ENCODE measurements at regions not wholly inside any gene's neighbourhood (a gene's known extent, or its start where the extent isn't known, plus 50 kb on each side); places are given as distances from the start of the nearest gene placed in this dataset.

DNA sequence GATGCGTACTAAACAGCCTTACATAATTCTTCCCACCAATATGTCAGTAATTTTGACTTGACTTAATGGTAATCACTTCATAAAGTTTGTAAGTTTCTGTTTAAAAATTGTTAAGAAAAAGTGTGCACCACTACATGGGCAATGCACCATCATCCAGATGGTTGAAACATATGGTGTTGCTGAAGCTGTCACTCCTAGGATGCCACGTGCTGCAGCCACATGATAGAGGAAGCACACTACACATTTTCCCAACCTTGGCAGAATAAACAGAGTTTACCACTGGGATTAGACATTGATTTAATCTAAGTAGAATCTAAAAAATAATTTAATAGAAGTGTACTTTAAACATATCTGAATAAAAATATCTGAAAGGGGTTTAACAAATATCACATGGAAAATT lies 1209.9 kb downstream of the NSUN3 start:
- no peak for DNase-seq (ENCODE audit: extremely low read depth, insufficient read length)
- no peak overlapping the region for H3K4me3 ChIP-seq (replicated peaks; ENCODE audit: low read depth, low read length)
- no peaks in the 10 kb centered on the region for H3K27me3 ChIP-seq (replicated peaks; ENCODE audit: control insufficient read depth, insufficient read depth, low read length)
- no peaks in the 10 kb centered on the region for H3K36me3 ChIP-seq (ENCODE audit: control insufficient read depth, insufficient read depth, low read length)
- TF ChIP-seq, protein P1, sequence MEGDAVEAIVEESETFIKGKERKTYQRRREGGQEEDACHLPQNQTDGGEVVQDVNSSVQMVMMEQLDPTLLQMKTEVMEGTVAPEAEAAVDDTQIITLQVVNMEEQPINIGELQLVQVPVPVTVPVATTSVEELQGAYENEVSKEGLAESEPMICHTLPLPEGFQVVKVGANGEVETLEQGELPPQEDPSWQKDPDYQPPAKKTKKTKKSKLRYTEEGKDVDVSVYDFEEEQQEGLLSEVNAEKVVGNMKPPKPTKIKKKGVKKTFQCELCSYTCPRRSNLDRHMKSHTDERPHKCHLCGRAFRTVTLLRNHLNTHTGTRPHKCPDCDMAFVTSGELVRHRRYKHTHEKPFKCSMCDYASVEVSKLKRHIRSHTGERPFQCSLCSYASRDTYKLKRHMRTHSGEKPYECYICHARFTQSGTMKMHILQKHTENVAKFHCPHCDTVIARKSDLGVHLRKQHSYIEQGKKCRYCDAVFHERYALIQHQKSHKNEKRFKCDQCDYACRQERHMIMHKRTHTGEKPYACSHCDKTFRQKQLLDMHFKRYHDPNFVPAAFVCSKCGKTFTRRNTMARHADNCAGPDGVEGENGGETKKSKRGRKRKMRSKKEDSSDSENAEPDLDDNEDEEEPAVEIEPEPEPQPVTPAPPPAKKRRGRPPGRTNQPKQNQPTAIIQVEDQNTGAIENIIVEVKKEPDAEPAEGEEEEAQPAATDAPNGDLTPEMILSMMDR (IDR thresholded peaks at IDR 0.05; ENCODE audit: insufficient read depth, low read length, poor library complexity, severe bottlenecking) = no peak

DNA sequence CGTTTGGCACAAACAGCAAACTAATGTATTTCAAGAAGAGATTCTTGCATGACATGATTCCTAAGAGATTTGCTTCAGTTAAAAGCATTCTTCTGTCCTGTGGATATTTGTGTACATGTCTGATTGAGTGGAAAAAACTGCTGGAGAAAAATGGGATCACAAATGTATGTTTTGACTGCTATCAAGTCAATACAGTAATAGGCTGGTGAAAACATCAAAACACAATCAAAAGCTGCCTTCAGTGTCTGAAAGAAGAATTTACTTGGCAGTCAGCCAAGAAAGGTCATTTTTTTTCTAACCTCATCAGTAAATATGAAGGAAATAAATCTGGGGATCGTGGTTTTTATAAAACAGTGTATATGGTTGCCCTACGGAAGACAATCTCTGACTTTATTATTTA lies 1214.8 kb downstream of the NSUN3 start:
- TF ChIP-seq, protein P1 (IDR thresholded peaks at IDR 0.05; ENCODE audit: insufficient read depth, low read length, poor library complexity, severe bottlenecking) = no peak
- Histone ChIP-seq H3K27me3 (replicated peaks; ENCODE audit: control insufficient read depth, insufficient read depth, low read length) (no peaks in the 10 kb centered on the region), H3K4me3 (replicated peaks; ENCODE audit: low read depth, low read length) (no peak overlapping the region), H3K36me3 (ENCODE audit: control insufficient read depth, insufficient read depth, low read length) (no peaks in the 10 kb centered on the region)
- DNase-seq (ENCODE audit: extremely low read depth, insufficient read length) = no peak

- Histone ChIP-seq H3K36me3 (ENCODE audit: control insufficient read depth, insufficient read depth, low read length) (no peaks in the 10 kb centered on the region), H3K4me3 (replicated peaks; ENCODE audit: low read depth, low read length) (no peak overlapping the region), H3K27me3 (replicated peaks; ENCODE audit: control insufficient read depth, insufficient read depth, low read length) (no peaks in the 10 kb centered on the region)
- no peak for DNase-seq (ENCODE audit: extremely low read depth, insufficient read length)
- TF ChIP-seq, protein P1 (IDR thresholded peaks at IDR 0.05; ENCODE audit: insufficient read depth, low read length, poor library complexity, severe bottlenecking) = no peak
These were observed 1218.0 kb downstream of the NSUN3 start for GRCh38 chr3:95280711-95281352.

DNA sequence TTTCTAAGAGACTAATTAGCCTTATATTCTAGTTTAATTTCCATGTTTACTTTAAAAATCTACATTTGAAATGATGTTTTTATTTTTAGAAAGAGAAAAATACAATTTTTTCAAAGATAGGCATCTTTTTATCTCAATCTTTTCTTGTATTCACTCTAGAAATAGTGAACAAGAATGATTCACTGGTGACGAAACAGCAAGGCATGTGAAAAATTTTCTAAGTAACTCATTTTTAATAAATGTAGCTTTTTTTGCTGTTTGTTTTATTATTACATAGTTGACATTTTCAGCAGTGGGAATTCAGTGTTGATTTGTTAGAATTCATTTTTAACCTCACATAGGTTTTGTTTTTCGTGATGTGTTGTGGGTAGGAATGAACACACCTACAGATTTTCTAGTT lies 1226.4 kb downstream of the NSUN3 start:
- Histone ChIP-seq H3K4me3 (replicated peaks; ENCODE audit: low read depth, low read length) (no peak overlapping the region), H3K27me3 (replicated peaks; ENCODE audit: control insufficient read depth, insufficient read depth, low read length) (no peaks in the 10 kb centered on the region), H3K36me3 (ENCODE audit: control insufficient read depth, insufficient read depth, low read length) (no peaks in the 10 kb centered on the region)
- no peak for DNase-seq (ENCODE audit: extremely low read depth, insufficient read length)
- TF ChIP-seq, protein P1 (IDR thresholded peaks at IDR 0.05; ENCODE audit: insufficient read depth, low read length, poor library complexity, severe bottlenecking) = no peak

GRCh38 chr3:95297581-95297980 lies 1234.7 kb downstream of the NSUN3 start:
- Histone ChIP-seq H3K4me3 (replicated peaks; ENCODE audit: low read depth, low read length) (no peak overlapping the region), H3K27me3 (replicated peaks; ENCODE audit: control insufficient read depth, insufficient read depth, low read length) (no peaks in the 10 kb centered on the region), H3K36me3 (ENCODE audit: control insufficient read depth, insufficient read depth, low read length) (no peaks in the 10 kb centered on the region)
- TF ChIP-seq, protein P1 (IDR thresholded peaks at IDR 0.05; ENCODE audit: insufficient read depth, low read length, poor library complexity, severe bottlenecking) = no peak
- DNase-seq (ENCODE audit: extremely low read depth, insufficient read length) = no peak

- H3K27me3 ChIP-seq (replicated peaks; ENCODE audit: control insufficient read depth, insufficient read depth, low read length) = no peaks in the 10 kb centered on the region
- H3K4me3 ChIP-seq (replicated peaks; ENCODE audit: low read depth, low read length) = no peak overlapping the region
- DNase-seq (ENCODE audit: extremely low read depth, insufficient read length) = no peak
- TF ChIP-seq, protein P1 (IDR thresholded peaks at IDR 0.05; ENCODE audit: insufficient read depth, low read length, poor library complexity, severe bottlenecking) = no peak
- no peaks in the 10 kb centered on the region for H3K36me3 ChIP-seq (ENCODE audit: control insufficient read depth, insufficient read depth, low read length)
These were observed 1239.2 kb downstream of the NSUN3 start for GRCh38 chr3:95302044-95302443.
